Dendritic cell treated with granulocyte-macrophage colony-stimulating factor and Interleukin-4, amounts not matched to agents 40 ng/mL and 50 ng/mL, for 4 days (primary cell): ENCODE measurements at regions not wholly inside any gene's neighbourhood (a gene's known extent, or its start where the extent isn't known, plus 50 kb on each side); places are given as distances from the start of the nearest gene placed in this dataset.
"Not testable (repeated sequence)": the region's sequence is repeated elsewhere in the genome, so short reads cannot be mapped to it uniquely, and the experiment has no call there.

Experiments
- H3K27ac Mint-ChIP-seq: one replicate; pipeline ENCODE4 v1.8.0; 2022; ENCODE audit warnings: mild to moderate bottlenecking, mixed read lengths
- H3K27me3 Mint-ChIP-seq: one replicate; pipeline ENCODE4 v1.8.0; 2022; ENCODE audit warnings: mild to moderate bottlenecking, mixed read lengths
- H3K36me3 Mint-ChIP-seq: one replicate; pipeline ENCODE4 v1.8.0; 2022; ENCODE audit warnings: low read depth, mixed read lengths
- H3K4me1 Mint-ChIP-seq: one replicate; pipeline ENCODE4 v1.8.0; 2022; ENCODE audit warnings: low read depth, mixed read lengths
- H3K4me3 Mint-ChIP-seq: one replicate; pipeline ENCODE4 v1.8.0; 2022; ENCODE audit warnings: mild to moderate bottlenecking, moderate library complexity, mixed read lengths
- H3K9me3 Mint-ChIP-seq: one replicate; pipeline ENCODE4 v1.8.0; 2022; ENCODE audit warnings: mixed read lengths
- intact Hi-C: fragments of 100-400 bp; cut with micrococcal nuclease; formaldehyde crosslinking; loops from one replicate; pipeline ENCODE4 v1.15.0; 2022

GRCh38 chr12:9324782-9325181 lies 116.6 kb upstream of the PZP start:
- Mint-ChIP-seq H3K27me3 (no peaks in the 10 kb centered on the region), H3K36me3 (no peaks in the 10 kb centered on the region), H3K4me3 (no peak overlapping the region), H3K9me3 (no peaks in the 10 kb centered on the region), H3K27ac (no peak overlapping the region), H3K4me1 (no peaks in the 10 kb centered on the region)
- intact Hi-C loops: no loop called here

GRCh38 chr12:9323144-9323681 lies 115.0 kb upstream of the PZP start:
- intact Hi-C loops: no loop called here
- no peak overlapping the region for H3K27ac Mint-ChIP-seq
- no peak overlapping the region for H3K4me3 Mint-ChIP-seq
- no peaks in the 10 kb centered on the region for H3K9me3 Mint-ChIP-seq
- peaks cover 8% of the 10 kb centered on the region for H3K4me1 Mint-ChIP-seq
- peaks cover 2% of the 10 kb centered on the region for H3K27me3 Mint-ChIP-seq
- no peaks in the 10 kb centered on the region for H3K36me3 Mint-ChIP-seq

DNA sequence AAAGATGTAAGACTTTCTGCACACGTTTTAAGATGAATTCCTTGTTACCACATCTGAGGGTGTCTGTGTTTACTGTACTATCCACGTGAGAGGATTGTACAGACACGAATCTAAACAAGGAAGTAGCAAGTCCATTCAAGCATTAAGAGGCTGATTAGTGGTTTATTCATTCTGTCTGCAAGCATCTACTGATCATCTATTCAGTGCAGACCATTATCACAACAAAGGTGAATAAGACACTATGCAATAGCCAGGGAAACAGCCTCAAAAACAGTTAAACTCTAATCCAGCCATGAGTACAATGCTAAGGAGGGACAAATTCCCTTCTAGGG lies 111.6 kb upstream of the PZP start:
- no peak overlapping the region for H3K4me3 Mint-ChIP-seq
- H3K27ac Mint-ChIP-seq: no peak overlapping the region
- intact Hi-C loops: no loop called here
- H3K4me1 Mint-ChIP-seq: peaks cover 8% of the 10 kb centered on the region
- H3K9me3 Mint-ChIP-seq: no peaks in the 10 kb centered on the region
- H3K36me3 Mint-ChIP-seq: no peaks in the 10 kb centered on the region
- H3K27me3 Mint-ChIP-seq: peaks cover 2% of the 10 kb centered on the region

- H3K4me1 Mint-ChIP-seq: peaks cover 8% of the 10 kb centered on the region
- no peak overlapping the region for H3K27ac Mint-ChIP-seq
- H3K36me3 Mint-ChIP-seq: no peaks in the 10 kb centered on the region
- no peak overlapping the region for H3K4me3 Mint-ChIP-seq
- no peaks in the 10 kb centered on the region for H3K9me3 Mint-ChIP-seq
- peaks cover 2% of the 10 kb centered on the region for H3K27me3 Mint-ChIP-seq
- intact Hi-C loops: no loop called here
These were observed 111.0 kb upstream of the PZP start for GRCh38 chr12:9319044-9319841.

DNA sequence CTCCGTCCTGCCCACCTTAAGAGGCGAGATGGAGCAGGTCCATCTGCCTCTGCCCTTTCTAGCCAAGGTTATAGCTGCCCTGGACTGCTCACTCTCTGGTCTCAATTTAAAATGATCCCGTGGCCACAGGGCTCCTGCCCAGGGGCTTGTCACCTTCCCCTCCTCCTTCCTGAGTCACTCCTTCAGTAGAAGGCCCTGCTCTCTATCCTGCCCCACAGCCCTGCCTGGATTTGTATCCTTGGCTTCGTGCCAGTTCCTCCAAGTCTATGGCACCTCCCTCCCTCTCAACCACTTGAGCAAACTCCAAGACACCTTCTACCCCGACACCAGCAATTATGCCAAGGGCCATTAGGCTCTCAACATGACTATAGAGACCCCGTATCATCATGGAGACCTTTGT lies 105.3 kb upstream of the PZP start:
- H3K4me1 Mint-ChIP-seq, H3K27me3 Mint-ChIP-seq, intact Hi-C loops, H3K27ac Mint-ChIP-seq, H3K4me3 Mint-ChIP-seq, H3K9me3 Mint-ChIP-seq: not testable (repeated sequence)
- peaks cover 25% of the 10 kb centered on the region for H3K36me3 Mint-ChIP-seq

DNA sequence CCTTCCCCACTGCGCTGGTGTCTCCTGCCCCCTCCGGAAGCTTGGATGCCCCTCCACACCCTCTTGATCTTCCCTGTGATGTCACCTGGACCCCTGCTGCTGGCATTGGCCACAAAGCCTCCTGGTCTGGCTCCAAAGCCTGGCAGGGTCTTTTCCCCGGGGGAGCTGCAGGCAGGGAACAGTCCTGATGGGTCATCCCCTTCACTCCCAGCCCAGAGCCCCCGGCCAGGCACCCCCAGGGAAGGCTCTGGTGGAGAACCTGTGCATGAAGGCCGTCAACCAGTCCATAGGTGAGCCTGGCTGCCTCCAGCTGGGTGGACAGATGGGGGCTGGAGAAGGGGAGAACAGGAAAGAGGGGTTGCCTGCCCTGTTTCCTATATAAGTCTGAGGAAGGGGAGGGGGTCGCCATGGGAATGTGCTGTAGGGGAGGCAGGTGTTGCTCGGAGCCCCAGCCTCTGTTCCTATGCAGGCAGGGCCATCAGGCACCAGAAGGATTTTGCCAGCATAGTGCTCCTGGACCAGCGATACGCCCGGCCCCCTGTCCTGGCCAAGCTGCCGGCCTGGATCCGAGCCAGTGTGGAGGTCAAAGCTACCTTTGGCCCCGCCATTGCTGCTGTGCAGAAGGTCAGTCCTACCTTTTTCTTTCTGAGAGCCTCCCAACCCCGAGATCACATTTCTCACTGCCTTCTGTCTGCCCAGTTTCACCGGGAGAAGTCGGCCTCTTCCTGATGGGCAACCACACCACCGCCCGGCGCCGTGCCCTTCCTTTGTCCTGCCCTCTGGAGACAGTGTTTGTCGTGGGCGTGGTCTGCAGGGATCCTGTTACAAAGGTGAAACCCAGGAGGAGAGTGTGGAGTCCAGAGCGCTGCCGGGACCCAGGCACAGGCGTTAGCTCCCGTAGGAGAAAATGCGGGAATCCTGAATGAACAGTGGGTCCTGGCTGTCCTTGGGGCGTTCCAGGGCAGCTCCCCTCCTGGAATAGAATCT lies 104.5 kb upstream of the PZP start:
- H3K9me3 Mint-ChIP-seq, H3K27ac Mint-ChIP-seq, intact Hi-C loops, H3K4me3 Mint-ChIP-seq, H3K4me1 Mint-ChIP-seq, H3K27me3 Mint-ChIP-seq: not testable (repeated sequence)
- H3K36me3 Mint-ChIP-seq: peaks cover 25% of the 10 kb centered on the region

GRCh38 chr12:9311454-9311853 lies 103.3 kb upstream of the PZP start:
- H3K27me3 Mint-ChIP-seq, H3K27ac Mint-ChIP-seq, H3K4me1 Mint-ChIP-seq, H3K9me3 Mint-ChIP-seq, intact Hi-C loops, H3K4me3 Mint-ChIP-seq: not testable (repeated sequence)
- H3K36me3 Mint-ChIP-seq: peaks cover 25% of the 10 kb centered on the region

DNA sequence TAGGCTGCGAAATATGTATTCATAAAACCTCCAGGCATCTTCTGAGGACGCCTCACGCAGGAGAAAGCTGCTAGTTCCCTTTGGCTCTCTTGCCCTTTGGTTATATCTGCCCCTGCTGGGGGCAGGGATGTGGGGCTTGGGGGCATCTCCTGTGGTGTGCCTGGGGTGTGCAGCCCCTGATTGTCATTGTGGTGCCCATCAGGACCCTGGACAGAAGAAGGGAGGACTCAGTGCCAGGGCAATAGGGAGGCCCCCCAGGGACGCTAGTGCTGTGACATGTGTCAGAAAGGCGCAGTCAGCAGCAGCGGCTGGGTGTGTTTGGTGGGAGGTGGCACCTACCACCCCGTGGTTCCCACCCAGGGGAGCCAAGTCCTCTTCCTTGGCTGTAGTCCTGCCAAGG lies 102.5 kb upstream of the PZP start:
- H3K4me1 Mint-ChIP-seq, intact Hi-C loops, H3K27me3 Mint-ChIP-seq, H3K27ac Mint-ChIP-seq, H3K4me3 Mint-ChIP-seq, H3K9me3 Mint-ChIP-seq: not testable (repeated sequence)
- peaks cover 25% of the 10 kb centered on the region for H3K36me3 Mint-ChIP-seq

DNA sequence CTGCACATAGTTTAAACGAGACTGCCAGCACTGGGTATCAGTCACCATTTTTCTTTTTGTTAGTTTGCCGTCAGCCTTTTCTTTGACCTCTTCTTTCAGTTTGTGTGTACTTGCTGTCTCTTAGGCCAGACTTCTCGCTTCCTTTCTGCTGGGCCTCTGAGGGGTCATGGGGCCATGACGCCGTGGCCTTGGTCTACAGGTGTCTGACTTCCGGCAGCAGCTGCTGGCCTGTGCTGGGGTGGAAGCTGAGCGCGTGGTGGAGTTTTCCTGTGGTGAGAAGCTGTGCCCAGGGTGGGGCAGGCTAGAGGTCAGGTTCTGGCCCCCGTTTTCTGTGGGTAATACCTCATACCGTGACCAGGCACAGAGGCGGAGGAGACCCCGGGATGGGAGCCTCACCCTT lies 101.6 kb upstream of the PZP start:
- H3K36me3 Mint-ChIP-seq: peaks cover 25% of the 10 kb centered on the region
- H3K9me3 Mint-ChIP-seq, H3K27me3 Mint-ChIP-seq, intact Hi-C loops, H3K27ac Mint-ChIP-seq, H3K4me1 Mint-ChIP-seq, H3K4me3 Mint-ChIP-seq: not testable (repeated sequence)

- H3K9me3 Mint-ChIP-seq, H3K27me3 Mint-ChIP-seq, H3K27ac Mint-ChIP-seq, intact Hi-C loops, H3K4me1 Mint-ChIP-seq, H3K4me3 Mint-ChIP-seq: not testable (repeated sequence)
- H3K36me3 Mint-ChIP-seq: peaks cover 25% of the 10 kb centered on the region
These were observed 100.5 kb upstream of the PZP start for GRCh38 chr12:9308745-9309144.

DNA sequence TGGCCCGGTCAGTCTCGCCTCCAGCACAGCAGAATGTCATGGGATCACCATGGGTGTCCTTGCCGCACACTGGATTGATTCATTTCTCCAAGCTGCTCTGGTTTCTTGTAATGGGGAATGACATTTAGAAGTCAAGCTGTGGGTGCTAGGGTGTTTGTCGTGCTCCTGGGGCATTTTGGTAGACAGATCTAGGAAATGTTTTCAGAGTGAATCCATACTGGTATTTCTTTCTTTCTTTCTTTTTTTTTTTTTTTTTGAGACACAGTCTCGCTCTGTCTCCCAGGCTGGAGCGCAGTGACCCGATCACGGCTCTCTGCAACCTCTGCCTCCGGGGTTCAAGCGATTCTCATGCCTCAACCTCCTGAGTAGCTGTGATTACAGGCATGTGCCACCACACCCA lies 100.0 kb upstream of the PZP start:
- H3K4me1 Mint-ChIP-seq, H3K27ac Mint-ChIP-seq, intact Hi-C loops, H3K4me3 Mint-ChIP-seq, H3K9me3 Mint-ChIP-seq, H3K27me3 Mint-ChIP-seq: not testable (repeated sequence)
- H3K36me3 Mint-ChIP-seq: peaks cover 25% of the 10 kb centered on the region

DNA sequence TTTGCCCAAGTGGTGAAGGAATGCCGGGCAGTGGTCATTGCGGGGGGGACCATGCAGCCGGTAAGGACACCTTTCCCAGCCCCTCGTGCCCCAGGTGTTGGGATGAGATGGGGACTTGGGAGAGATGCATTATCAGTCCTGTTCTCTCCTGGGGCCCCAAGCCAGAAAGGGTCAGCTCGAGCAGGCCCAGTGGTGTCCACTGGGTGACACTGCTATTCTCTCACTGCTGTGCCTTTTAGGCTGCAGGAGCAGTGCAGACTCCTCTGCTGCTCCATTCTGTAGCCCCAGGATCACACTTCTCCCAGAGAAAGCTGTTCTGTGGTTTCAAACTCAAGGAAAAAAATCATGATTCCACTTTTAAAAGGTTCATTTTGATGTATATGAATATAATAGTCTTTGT lies 99.1 kb upstream of the PZP start:
- H3K36me3 Mint-ChIP-seq: peaks cover 21% of the 10 kb centered on the region
- H3K27me3 Mint-ChIP-seq, H3K4me3 Mint-ChIP-seq, H3K9me3 Mint-ChIP-seq, H3K27ac Mint-ChIP-seq, H3K4me1 Mint-ChIP-seq, intact Hi-C loops: not testable (repeated sequence)

- intact Hi-C loops, H3K27ac Mint-ChIP-seq, H3K4me1 Mint-ChIP-seq, H3K36me3 Mint-ChIP-seq, H3K27me3 Mint-ChIP-seq, H3K4me3 Mint-ChIP-seq, H3K9me3 Mint-ChIP-seq: not testable (repeated sequence)
These were observed 97.8 kb upstream of the PZP start for GRCh38 chr12:9306004-9306403.

- H3K9me3 Mint-ChIP-seq, H3K36me3 Mint-ChIP-seq, H3K4me1 Mint-ChIP-seq, H3K27me3 Mint-ChIP-seq, H3K27ac Mint-ChIP-seq, H3K4me3 Mint-ChIP-seq, intact Hi-C loops: not testable (repeated sequence)
These were observed 96.3 kb upstream of the PZP start for GRCh38 chr12:9304540-9304939.
